ENCODE measurements at regions not wholly inside any gene's neighbourhood (a gene's known extent, or its start where the extent isn't known, plus 50 kb on each side); places are given as distances from the start of the nearest gene placed in this dataset.
"Not testable (repeated sequence)": the region's sequence is repeated elsewhere in the genome, so short reads cannot be mapped to it uniquely, and the experiment has no call there.

DNA sequence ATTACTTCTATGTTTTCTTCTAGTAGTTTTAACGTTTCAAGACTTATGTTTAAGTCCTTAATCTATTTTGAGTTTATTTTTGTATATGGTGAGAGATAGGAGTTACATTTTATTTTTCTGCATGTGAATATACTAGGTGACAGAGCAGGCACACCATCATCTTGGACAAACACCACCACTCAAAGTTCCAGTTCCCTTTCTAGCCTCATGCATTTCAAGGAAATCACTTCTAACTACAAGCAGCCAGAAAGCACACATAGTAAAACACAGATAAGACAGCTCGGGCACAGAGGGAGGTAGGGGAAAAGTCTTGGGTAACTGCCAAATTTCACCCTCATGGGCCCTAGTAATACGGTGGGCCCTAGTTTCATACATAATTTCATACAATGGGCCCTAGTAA, 609.4 kb upstream of the HS3ST5 start:
- Histone ChIP-seq H3K9ac (ENCODE audit: low read depth, low read length) (no peak overlapping the region), H3K36me3 (ENCODE audit: insufficient read depth, low read length) (no peaks in the 10 kb centered on the region), H3K4me1 (ENCODE audit: insufficient read depth, low read length) (no peaks in the 10 kb centered on the region), H3K9me3 (ENCODE audit: control insufficient read depth, insufficient read depth, low read length) (no peaks in the 10 kb centered on the region)

DNA sequence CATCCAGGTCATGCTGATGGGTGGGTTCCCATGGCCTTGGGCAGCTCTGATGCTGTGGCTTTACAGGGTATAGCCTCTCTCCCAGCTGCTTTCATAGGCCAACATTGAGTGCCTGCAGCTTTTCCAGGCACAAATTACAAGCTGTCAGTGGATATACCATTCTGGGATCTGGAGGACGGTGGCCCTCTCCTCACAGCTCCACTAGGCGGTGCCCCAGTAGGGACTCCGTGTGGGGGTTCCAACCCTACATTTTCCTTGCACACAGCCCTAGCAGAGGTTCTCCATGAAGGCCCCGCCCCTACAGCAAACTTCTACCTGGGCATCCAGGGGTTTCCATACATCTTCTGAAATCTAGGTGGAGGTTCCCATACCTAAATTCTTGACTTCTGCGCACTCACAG, 602.6 kb upstream of the HS3ST5 start:
- H3K4me1 ChIP-seq (ENCODE audit: insufficient read depth, low read length): no peaks in the 10 kb centered on the region; the same call in 1 of the 2 replicates
- H3K9ac ChIP-seq (ENCODE audit: low read depth, low read length): no peak overlapping the region
- no peaks in the 10 kb centered on the region for H3K36me3 ChIP-seq (ENCODE audit: insufficient read depth, low read length)
- H3K9me3 ChIP-seq (ENCODE audit: control insufficient read depth, insufficient read depth, low read length): no peaks in the 10 kb centered on the region

DNA sequence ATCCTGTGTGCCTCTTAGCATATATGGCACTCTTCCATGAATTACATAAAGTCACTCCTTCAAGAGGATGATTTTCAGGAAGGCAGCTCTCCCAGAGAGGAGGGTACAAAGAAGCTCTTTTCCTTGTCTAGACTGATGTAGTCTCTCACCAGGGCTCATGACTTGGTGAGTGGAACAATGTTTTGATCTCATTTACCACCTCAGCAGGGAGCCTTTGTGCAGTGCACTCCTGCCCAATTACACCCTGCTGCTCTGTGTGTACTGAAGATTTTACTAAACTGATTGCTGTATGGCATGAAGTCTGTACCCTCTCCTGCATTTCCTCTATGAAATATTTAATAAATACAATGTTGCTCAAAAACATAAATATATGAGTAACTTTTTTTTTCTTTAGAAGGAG, 598.3 kb upstream of the HS3ST5 start:
- H3K36me3 ChIP-seq (ENCODE audit: insufficient read depth, low read length): no peaks in the 10 kb centered on the region

DNA sequence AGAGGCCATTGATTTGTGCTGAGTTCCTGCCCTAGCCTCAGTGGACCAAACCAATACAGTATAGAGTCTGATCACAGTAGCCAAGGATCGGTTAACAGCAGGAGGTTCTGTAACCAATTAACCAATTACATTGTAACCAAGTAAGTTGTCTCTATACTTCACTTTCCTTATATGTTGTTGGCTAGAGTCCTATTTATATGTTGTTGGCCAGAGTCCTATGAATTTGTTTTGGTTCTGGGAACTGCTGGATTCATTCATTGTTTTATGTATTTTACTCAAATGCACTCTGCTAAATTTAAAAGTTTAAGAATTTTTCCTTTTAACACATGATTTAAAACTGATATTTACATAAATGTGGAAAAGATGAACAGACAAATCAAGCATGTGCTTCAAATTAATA, 597.4 kb upstream of the HS3ST5 start:
- Histone ChIP-seq H3K4me1 (ENCODE audit: insufficient read depth, low read length) (peaks cover 3% of the 10 kb centered on the region; the same call in 1 of the 2 replicates), H3K9ac (ENCODE audit: low read depth, low read length) (no peak overlapping the region), H3K36me3 (ENCODE audit: insufficient read depth, low read length) (no peaks in the 10 kb centered on the region), H3K9me3 (ENCODE audit: control insufficient read depth, insufficient read depth, low read length) (no peaks in the 10 kb centered on the region)

More for the DNA sequence above, 598.3 kb upstream of the HS3ST5 start:
- peaks cover 2% of the 10 kb centered on the region; the same call in 1 of the 2 replicates for H3K4me1 ChIP-seq (ENCODE audit: insufficient read depth, low read length)
- H3K9me3 ChIP-seq (ENCODE audit: control insufficient read depth, insufficient read depth, low read length): no peaks in the 10 kb centered on the region
- no peak overlapping the region for H3K9ac ChIP-seq (ENCODE audit: low read depth, low read length)

DNA sequence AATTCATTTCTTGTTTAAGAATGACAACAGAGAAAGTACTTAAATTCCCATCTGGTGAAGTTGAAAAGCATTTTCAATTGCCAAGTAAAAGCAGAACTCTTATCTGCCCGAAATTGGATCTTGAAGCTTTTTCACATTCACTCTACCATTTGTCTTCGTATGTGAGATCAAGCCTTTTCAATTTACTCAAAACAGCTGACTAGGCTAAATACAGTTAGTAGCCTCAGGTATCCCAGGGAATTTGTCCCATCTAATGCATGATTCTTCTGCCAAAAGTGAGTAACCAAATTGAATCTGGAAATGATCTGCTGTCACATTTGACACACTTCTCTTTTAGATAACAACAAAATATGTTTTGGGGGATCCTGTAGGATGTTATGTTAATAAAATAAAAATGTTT, 596.8 kb upstream of the HS3ST5 start:
- H3K9ac ChIP-seq (ENCODE audit: low read depth, low read length): no peak overlapping the region
- no peaks in the 10 kb centered on the region for H3K36me3 ChIP-seq (ENCODE audit: insufficient read depth, low read length)
- H3K4me1 ChIP-seq (ENCODE audit: insufficient read depth, low read length): peaks cover 3% of the 10 kb centered on the region; the same call in 1 of the 2 replicates
- H3K9me3 ChIP-seq (ENCODE audit: control insufficient read depth, insufficient read depth, low read length): no peaks in the 10 kb centered on the region

DNA sequence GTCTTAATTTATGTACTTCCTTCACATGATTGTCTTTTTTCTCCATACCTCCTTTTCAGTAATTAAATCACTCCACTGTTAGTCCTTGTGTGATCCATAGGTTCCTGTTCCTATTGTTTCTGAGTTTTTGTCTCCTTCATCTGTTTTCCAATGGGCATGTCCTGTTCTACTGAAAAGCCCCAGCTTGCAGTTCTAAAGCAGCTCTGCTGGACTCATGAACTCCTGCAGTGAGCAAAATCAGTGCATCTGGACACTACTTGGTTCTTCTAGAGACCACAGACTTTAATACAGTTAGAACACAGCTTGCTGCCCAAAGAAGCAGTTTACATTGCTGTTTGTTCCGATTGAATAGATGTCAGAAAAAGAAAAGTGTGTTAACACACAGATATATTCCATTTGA, 593.3 kb upstream of the HS3ST5 start:
- Histone ChIP-seq H3K36me3 (ENCODE audit: insufficient read depth, low read length) (no peaks in the 10 kb centered on the region), H3K9me3 (ENCODE audit: control insufficient read depth, insufficient read depth, low read length) (no peaks in the 10 kb centered on the region), H3K4me1 (ENCODE audit: insufficient read depth, low read length) (peaks cover 3% of the 10 kb centered on the region; the same call in 1 of the 2 replicates), H3K9ac (ENCODE audit: low read depth, low read length) (no peak overlapping the region)

DNA sequence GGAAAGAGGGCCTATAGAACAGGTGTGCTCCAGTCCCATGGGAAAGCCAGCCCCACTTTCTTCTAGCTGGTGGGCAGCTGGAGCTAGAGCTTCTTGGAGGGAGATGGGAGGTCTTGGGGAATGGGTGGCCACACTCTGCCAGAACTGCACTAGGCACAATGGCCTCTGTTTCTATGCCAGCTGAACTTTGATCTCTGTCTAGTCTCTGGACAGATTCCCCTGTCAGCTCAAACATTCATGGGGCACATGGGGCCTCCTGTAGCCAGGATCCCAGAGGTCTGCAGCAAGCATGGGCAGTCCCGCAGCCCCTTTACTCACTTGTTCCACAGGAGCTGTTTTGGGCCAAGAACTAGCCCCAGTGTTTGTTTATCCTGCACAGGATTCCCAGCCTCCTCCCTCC, 591.3 kb upstream of the HS3ST5 start:
- H3K9me3 ChIP-seq (ENCODE audit: control insufficient read depth, insufficient read depth, low read length): no peaks in the 10 kb centered on the region
- no peak overlapping the region for H3K9ac ChIP-seq (ENCODE audit: low read depth, low read length)
- H3K36me3 ChIP-seq (ENCODE audit: insufficient read depth, low read length): no peaks in the 10 kb centered on the region
- H3K4me1 ChIP-seq (ENCODE audit: insufficient read depth, low read length): peaks cover 3% of the 10 kb centered on the region; the same call in 1 of the 2 replicates

DNA sequence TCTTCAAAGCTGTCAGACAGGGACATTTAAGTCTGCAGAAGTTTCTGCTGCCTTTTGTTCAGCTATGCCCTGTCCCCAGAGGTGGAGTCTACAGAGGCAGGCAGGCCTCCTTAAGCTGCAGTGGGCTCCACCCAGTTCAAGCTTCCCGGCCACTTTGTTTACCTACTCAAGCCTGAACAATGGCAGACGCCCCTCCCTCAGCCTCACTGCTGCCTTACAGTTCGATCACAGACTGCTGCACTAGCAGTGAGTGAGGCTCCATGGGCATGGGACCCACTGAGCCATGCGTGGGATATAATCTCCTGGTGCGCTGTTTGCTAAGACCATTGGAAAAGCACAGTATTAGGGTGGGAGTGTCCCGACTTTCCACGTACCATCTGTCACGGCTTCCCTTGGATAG, 585.9 kb upstream of the HS3ST5 start:
- not testable (repeated sequence) for H3K36me3 ChIP-seq (ENCODE audit: insufficient read depth, low read length); H3K9me3 ChIP-seq (ENCODE audit: control insufficient read depth, insufficient read depth, low read length); H3K9ac ChIP-seq (ENCODE audit: low read depth, low read length); H3K4me1 ChIP-seq (ENCODE audit: insufficient read depth, low read length)

DNA sequence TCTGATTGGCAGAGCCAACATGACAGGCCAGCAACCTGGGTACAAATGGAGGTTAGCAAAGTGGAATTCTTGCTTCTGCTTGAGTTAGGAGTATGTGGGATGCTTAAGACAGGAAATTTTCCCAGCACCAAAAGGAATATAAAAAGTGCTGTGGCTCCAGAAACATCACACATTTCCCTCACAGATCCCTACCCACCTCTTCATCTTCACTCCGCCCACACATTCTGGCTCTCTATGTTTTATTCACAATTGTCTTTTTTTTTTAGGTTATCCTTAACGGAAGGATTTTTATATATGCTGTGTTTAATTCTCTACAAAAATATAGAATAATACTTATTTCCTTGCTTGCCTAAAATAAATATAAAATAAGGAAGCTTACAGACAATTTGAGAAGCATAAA, 563.3 kb upstream of the HS3ST5 start:
- no peaks in the 10 kb centered on the region for H3K9me3 ChIP-seq (ENCODE audit: control insufficient read depth, insufficient read depth, low read length)
- H3K36me3 ChIP-seq (ENCODE audit: insufficient read depth, low read length): no peaks in the 10 kb centered on the region

DNA sequence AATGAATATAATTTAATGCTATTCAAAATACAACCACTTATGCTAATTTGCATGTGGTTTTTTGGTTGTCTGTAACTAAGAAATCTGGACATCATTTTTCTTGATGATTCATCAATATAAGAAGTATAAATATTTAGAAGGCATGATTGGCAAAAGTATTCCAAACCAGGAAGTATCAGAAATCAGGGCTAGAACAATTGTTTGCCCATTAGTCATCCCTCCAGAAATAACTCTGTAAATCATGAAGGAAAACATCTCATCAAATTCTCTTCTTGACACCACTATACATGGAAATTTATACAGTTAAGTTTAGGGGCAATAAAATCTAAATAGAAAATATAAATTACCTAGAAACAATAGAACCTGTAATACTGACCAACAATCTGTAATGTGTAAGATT, 554.7 kb upstream of the HS3ST5 start:
- H3K9ac ChIP-seq (ENCODE audit: low read depth, low read length): no peak overlapping the region
- H3K9me3 ChIP-seq (ENCODE audit: control insufficient read depth, insufficient read depth, low read length): peaks cover 2% of the 10 kb centered on the region; the same call in 1 of the 2 replicates
- no peaks in the 10 kb centered on the region for H3K4me1 ChIP-seq (ENCODE audit: insufficient read depth, low read length)
- H3K36me3 ChIP-seq (ENCODE audit: insufficient read depth, low read length): no peaks in the 10 kb centered on the region

More for the DNA sequence above, 563.3 kb upstream of the HS3ST5 start:
- H3K4me1 ChIP-seq (ENCODE audit: insufficient read depth, low read length): no peaks in the 10 kb centered on the region
- no peak overlapping the region for H3K9ac ChIP-seq (ENCODE audit: low read depth, low read length)

DNA sequence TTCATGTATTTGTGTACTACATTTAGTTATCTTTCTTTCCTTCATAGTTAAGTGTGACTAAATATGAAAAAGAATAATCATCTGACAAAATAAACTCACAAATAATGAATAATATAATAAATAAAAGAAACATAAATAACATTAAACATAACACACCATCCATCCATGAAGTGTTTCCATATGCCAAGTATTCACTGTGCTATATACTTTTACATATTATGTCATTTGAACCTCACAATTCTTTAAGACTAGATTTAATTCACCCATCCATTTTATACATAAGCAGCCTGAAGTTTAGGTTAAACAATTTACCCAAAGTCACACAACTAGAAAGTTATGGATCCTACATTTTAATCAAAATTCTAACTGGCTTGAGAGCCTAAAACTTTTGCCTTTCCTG, 549.4 kb upstream of the HS3ST5 start:
- H3K36me3 ChIP-seq (ENCODE audit: insufficient read depth, low read length): no peaks in the 10 kb centered on the region
- H3K9ac ChIP-seq (ENCODE audit: low read depth, low read length): no peak overlapping the region
- no peaks in the 10 kb centered on the region; the same call in 1 of the 2 replicates for H3K9me3 ChIP-seq (ENCODE audit: control insufficient read depth, insufficient read depth, low read length)
- H3K4me1 ChIP-seq (ENCODE audit: insufficient read depth, low read length): no peaks in the 10 kb centered on the region

DNA sequence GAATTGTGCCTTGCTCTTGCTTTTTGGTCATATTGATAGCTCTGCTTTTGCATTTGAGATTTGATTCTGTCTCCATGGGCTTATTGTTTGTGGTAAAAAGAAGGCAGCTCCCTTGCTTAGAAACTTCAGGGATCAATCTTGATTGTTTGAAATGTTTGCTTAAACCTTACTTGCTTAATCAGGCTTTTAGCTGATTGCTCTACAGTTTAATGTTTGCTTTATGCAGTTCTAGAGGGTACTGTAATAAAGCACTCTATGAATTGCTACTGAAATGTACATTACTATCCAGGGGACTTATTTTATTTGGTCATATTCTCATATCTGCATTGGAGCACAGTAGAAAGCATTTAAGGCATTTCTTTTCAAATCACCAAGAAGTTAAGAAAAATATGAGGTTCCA, 545.4 kb upstream of the HS3ST5 start:
- no peak overlapping the region for H3K9ac ChIP-seq (ENCODE audit: low read depth, low read length)
- no peaks in the 10 kb centered on the region for H3K36me3 ChIP-seq (ENCODE audit: insufficient read depth, low read length)
- H3K9me3 ChIP-seq (ENCODE audit: control insufficient read depth, insufficient read depth, low read length): no peaks in the 10 kb centered on the region; the same call in 1 of the 2 replicates
- H3K4me1 ChIP-seq (ENCODE audit: insufficient read depth, low read length): no peaks in the 10 kb centered on the region

DNA sequence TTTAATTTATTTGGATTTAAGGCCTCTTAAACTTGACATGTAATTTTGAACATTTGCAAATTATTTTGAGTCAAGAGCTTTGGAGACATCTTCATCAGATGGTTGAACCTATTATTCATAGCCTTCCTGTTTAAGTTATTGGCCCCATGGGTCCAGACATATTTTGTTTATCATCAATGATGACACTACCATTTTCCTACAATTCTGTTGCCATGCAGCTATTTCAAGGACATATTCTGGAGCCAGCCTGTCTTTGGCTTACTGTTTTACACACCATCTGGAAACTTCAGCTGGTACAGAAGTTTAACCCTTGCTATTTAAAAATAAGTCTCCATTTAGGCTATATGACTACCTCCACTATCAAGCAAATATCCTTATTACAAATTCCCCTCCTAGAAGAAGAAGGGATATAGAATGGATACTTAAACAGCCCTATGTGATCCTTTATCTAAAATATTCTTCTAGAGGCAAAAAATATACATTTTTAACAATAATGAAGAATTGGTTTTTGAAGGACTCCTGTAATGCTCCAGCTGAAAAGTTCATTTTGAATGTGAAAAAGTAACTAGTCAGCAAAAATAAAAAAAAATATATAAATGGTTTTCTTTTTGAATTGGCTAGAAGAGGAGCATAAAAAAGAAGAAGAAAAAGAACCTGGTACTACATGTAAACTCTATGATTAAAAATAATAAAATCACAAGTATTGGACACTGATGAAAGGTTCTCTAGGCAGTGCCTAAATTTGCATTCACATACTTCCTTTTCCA, 544.0 kb upstream of the HS3ST5 start:
- Histone ChIP-seq H3K9ac (ENCODE audit: low read depth, low read length) (no peak overlapping the region), H3K9me3 (ENCODE audit: control insufficient read depth, insufficient read depth, low read length) (no peaks in the 10 kb centered on the region; the same call in 1 of the 2 replicates), H3K4me1 (ENCODE audit: insufficient read depth, low read length) (no peaks in the 10 kb centered on the region), H3K36me3 (ENCODE audit: insufficient read depth, low read length) (no peaks in the 10 kb centered on the region)

DNA sequence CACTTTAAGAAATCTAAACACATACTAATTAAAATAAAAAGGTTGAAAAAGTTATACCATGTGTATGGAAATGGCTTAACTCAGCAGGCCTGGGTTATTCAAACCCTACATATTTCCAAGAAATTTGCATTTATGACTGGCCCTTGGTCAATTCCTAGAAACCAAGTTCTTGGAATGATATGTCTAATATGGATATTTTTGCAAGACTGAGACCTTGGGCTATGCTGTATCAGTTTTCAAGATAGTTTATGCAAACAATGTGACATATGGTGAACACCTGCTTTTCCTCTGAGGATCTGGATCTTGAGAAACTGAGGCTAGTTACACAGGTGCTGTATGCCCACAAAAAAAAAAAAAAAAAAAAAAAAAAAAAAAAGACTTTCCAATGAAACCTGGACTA, 536.9 kb upstream of the HS3ST5 start:
- no peaks in the 10 kb centered on the region for H3K9me3 ChIP-seq (ENCODE audit: control insufficient read depth, insufficient read depth, low read length)
- H3K4me1 ChIP-seq (ENCODE audit: insufficient read depth, low read length): no peaks in the 10 kb centered on the region
- no peak overlapping the region for H3K9ac ChIP-seq (ENCODE audit: low read depth, low read length)
- no peaks in the 10 kb centered on the region for H3K36me3 ChIP-seq (ENCODE audit: insufficient read depth, low read length)

DNA sequence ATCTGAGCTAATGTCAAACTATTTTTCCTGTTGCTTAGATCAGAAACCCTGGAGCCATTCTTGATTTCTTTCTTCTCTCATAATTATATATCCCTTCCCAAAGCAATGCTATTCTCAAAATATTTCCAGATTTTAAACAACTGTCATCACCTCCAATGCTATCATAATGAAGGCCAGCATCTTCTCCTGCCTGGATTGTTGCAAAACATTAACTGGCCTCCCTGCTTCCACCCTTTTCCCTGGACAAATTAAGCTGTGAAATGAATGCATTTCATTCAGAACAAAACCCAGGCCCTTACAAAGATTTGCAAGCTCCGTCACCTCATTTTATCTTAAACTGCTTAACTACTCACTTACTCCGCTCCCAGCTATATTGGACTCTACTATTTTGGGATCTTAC, 535.3 kb upstream of the HS3ST5 start:
- H3K9me3 ChIP-seq (ENCODE audit: control insufficient read depth, insufficient read depth, low read length): no peaks in the 10 kb centered on the region

More for the DNA sequence above, 535.3 kb upstream of the HS3ST5 start:
- Histone ChIP-seq H3K4me1 (ENCODE audit: insufficient read depth, low read length) (no peaks in the 10 kb centered on the region), H3K36me3 (ENCODE audit: insufficient read depth, low read length) (no peaks in the 10 kb centered on the region), H3K9ac (ENCODE audit: low read depth, low read length) (no peak overlapping the region)
